ENCODE measurements at regions not wholly inside any gene's neighbourhood (a gene's known extent, or its start where the extent isn't known, plus 50 kb on each side); places are given as distances from the start of the nearest gene placed in this dataset.
A peak's percentile ranks its signal among the peaks of the same experiment; 100 is the strongest.

DNA sequence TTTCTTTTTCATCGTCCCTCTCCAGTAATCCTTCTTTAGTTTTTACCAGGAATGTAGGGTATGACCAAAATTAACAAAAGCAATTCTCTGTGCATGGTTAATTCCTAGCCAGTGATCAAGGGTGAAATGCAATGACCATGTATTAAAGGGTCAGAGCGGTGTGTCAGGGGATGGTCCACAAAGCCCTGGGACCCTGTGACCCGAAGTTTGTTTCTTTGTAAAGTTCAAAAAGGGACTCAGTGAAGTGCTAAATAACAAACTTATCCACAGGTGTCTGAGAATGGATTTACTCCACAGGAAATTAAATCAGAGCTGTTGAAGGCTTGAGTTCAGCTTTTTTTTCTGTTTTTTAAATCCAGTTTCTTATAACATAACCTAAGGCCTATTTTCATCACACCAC is 375.7 kb downstream of the GJA1 start:
- H3K4me1 Mint-ChIP-seq, result no peaks in the 10 kb centered on the region
- H4K8ac ChIP-seq (replicated peaks; ENCODE audit: insufficient read length, low read depth, low read length), result no peak overlapping the region
- H3K23ac ChIP-seq (ENCODE audit: insufficient read length, low read depth, low read length), result no peak overlapping the region
- peaks cover 0 to 3% of the 10 kb centered on the region in 2 experiments; a peak in 1 of 5 replicates for H3K9me3 Mint-ChIP-seq
- no peaks in the 10 kb centered on the region for H3K79me2 ChIP-seq (ENCODE audit: insufficient read depth, low read length)
- H3K9me3 ChIP-seq (ENCODE audit: control insufficient read depth, low read depth, low read length), result no peaks in the 10 kb centered on the region
- no peak overlapping the region for H4K91ac ChIP-seq (ENCODE audit: insufficient read length, low read depth, low read length)
- H3K79me1 ChIP-seq (ENCODE audit: insufficient read depth, low read depth, low read length, poor library complexity, severe bottlenecking), result no peaks in the 10 kb centered on the region
- H3K27me3 Mint-ChIP-seq (ENCODE audit: low read depth), result no peaks in the 10 kb centered on the region
- no peak overlapping the region for H2AK5ac ChIP-seq (ENCODE audit: insufficient read length, low read length)
- no peak overlapping the region for H2BK120ac ChIP-seq (ENCODE audit: low read depth, low read length, poor library complexity, severe bottlenecking)
- no peaks in the 10 kb centered on the region; the same call in 1 of the 2 replicates for H3K4me1 ChIP-seq (ENCODE audit: insufficient read depth, low read length)
- no peak overlapping the region for H2BK12ac ChIP-seq (ENCODE audit: insufficient read length, low read depth, low read length)
- H3K9ac ChIP-seq (ENCODE audit: extremely low read depth, insufficient read length, low read length), result no peak overlapping the region
- no peak overlapping the region for H3K18ac ChIP-seq (ENCODE audit: insufficient read length, low read depth, low read length)
- no peak overlapping the region for H3T11ph ChIP-seq (ENCODE audit: low read length)
- H3K27ac Mint-ChIP-seq, result 0 out of 7 replicates have a peak overlapping the region, but pooled peaks of 1 of the 3 experiments have one; percentile 15
- H3K4me2 ChIP-seq (ENCODE audit: insufficient read depth, insufficient read length, low read length), result no peak overlapping the region
- H2BK5ac ChIP-seq (ENCODE audit: insufficient read length, low read length), result no peak overlapping the region
- no peak overlapping the region for H3K4me3 Mint-ChIP-seq
- no peak overlapping the region for H4K5ac ChIP-seq (ENCODE audit: insufficient read length, low read depth, low read length)
- H3K36me3 Mint-ChIP-seq (ENCODE audit: insufficient read depth in 1 of 3, low read depth in 3 of 3), result peaks cover 3 to 7% (median 5%) of the 10 kb centered on the region in 3 experiments; a peak in 3 of 7 replicates
- TF ChIP-seq, protein P1, sequence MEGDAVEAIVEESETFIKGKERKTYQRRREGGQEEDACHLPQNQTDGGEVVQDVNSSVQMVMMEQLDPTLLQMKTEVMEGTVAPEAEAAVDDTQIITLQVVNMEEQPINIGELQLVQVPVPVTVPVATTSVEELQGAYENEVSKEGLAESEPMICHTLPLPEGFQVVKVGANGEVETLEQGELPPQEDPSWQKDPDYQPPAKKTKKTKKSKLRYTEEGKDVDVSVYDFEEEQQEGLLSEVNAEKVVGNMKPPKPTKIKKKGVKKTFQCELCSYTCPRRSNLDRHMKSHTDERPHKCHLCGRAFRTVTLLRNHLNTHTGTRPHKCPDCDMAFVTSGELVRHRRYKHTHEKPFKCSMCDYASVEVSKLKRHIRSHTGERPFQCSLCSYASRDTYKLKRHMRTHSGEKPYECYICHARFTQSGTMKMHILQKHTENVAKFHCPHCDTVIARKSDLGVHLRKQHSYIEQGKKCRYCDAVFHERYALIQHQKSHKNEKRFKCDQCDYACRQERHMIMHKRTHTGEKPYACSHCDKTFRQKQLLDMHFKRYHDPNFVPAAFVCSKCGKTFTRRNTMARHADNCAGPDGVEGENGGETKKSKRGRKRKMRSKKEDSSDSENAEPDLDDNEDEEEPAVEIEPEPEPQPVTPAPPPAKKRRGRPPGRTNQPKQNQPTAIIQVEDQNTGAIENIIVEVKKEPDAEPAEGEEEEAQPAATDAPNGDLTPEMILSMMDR (conservative IDR thresholded peaks at IDR 0.05), result no peak
- no peak overlapping the region for H3K56ac ChIP-seq (ENCODE audit: insufficient read length, low read depth, low read length)
- no peaks in the 10 kb centered on the region for H4K20me1 ChIP-seq (ENCODE audit: control insufficient read depth, insufficient read depth, insufficient read length)
- no peak overlapping the region for H2AFZ ChIP-seq (ENCODE audit: low read length)
- no peak overlapping the region for H2BK20ac ChIP-seq (ENCODE audit: low read depth, low read length, poor library complexity, severe bottlenecking)
- no peaks in the 10 kb centered on the region for H3K23me2 ChIP-seq (ENCODE audit: insufficient read length, low read depth, low read length, poor library complexity, severe bottlenecking)
- no peak overlapping the region for H3K27ac ChIP-seq (ENCODE audit: insufficient read length, low read depth, low read length)
- no peak overlapping the region for H2BK15ac ChIP-seq (ENCODE audit: low read depth, low read length)
- H3K14ac ChIP-seq (ENCODE audit: insufficient read depth, low read length), result no peak overlapping the region
- H3K4ac ChIP-seq (ENCODE audit: low read depth, low read length), result no peak overlapping the region
- WGBS (ENCODE audit: extremely low coverage, insufficient read length, low lambda C conversion rate), result no CpG with 5 or more reads among the region's 3 CpGs
- no peak for DNase-seq
- no peaks in the 10 kb centered on the region for H3K27me3 ChIP-seq (ENCODE audit: insufficient read depth, low read length)

All from H9 (cell line).